Peyer's patch (tissue), 4 donors: ENCODE measurements at regions not wholly inside any gene's neighbourhood (a gene's known extent, or its start where the extent isn't known, plus 50 kb on each side); places are given as distances from the start of the nearest gene placed in this dataset.

Source experiments
- CTCF ChIP-seq, 6 experiments: fragments of 450-650 bp in 4 of 6; fragments of 200-600 bp in 2 of 6; sonication (generic) in 1 of 6; IDR thresholded peaks; one replicate each; pipeline ENCODE4 v1.5.1; 2017 to 2019; ENCODE audit warnings: antibody characterized with exemption in 6 of 6, mild to moderate bottlenecking in 3 of 6, moderate library complexity in 1 of 6
- POLR2A ChIP-seq, 2 donors: fragments of 450-650 bp; IDR thresholded peaks; one replicate each; pipeline ENCODE4 v1.5.1; 2017; ENCODE audit warnings: antibody characterized with exemption in 2 of 2, mild to moderate bottlenecking in 2 of 2, moderate library complexity in 2 of 2

- TF ChIP-seq POLR2A (IDR thresholded peaks at IDR 0.05) (no peak), CTCF (IDR thresholded peaks at IDR 0.05) (no peak)
Observed at GRCh38 chr21:16423921-16424320, 694.1 kb downstream of the USP25 start.
